ENCODE measurements at regions not wholly inside any gene's neighbourhood (a gene's known extent, or its start where the extent isn't known, plus 50 kb on each side); places are given as distances from the start of the nearest gene placed in this dataset.

GRCh38 chr3:153740109-153740508 lies 381.1 kb upstream of the ARHGEF26 start:
- TF ChIP-seq EZH2phosphoT487 (IDR thresholded peaks at IDR 0.05) (no peak), CTCF (IDR thresholded peaks at IDR 0.05) (no peak)
